H4 (cell line): ENCODE measurements at regions not wholly inside any gene's neighbourhood (a gene's known extent, or its start where the extent isn't known, plus 50 kb on each side); places are given as distances from the start of the nearest gene placed in this dataset.

Experiments
- DNase-seq: peaks from one replicate; pipeline ENCODE4 v3.0.0-alpha.2; 2015; ENCODE audit warnings: low spot score

DNA sequence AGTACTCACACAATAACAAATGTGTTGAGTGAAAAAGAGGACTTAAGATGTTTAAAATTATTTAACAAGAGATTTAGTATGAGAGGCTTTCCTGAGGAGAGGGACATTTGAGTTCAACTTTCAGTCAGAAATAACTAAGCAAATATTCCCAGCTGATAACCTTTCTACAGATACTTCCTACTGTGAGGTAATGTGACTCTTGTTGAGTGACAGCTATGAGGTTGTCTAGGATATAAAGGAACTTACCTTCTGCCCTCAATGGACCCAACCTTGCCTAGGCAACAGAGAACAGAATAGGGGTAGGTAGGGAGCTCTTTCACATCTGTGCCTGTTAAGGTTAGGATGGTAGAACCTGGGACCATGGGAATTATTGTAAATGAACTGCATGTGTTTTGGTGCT is 54.7 kb downstream of the GLUD2 start:
- no peak for DNase-seq

DNA sequence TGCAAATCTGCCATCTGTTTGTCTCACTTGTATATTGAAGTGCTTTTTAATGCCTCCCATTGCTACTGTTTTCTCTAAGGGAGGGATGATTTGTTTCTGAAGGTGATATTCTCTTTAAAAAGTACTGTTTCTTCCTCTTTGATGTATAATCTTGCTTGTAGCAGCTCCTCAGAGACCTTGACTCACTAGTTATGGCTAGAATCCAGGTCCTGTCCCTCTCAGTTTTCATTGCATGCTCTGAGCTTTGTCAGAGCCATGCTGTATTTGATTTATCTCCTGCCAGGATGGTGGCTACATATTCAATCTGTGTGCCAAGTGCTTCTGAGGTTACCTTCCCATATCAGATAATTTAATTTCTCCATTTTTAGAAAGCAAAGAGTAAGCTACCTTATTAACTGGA is 56.0 kb downstream of the GLUD2 start:
- no peak for DNase-seq

DNA sequence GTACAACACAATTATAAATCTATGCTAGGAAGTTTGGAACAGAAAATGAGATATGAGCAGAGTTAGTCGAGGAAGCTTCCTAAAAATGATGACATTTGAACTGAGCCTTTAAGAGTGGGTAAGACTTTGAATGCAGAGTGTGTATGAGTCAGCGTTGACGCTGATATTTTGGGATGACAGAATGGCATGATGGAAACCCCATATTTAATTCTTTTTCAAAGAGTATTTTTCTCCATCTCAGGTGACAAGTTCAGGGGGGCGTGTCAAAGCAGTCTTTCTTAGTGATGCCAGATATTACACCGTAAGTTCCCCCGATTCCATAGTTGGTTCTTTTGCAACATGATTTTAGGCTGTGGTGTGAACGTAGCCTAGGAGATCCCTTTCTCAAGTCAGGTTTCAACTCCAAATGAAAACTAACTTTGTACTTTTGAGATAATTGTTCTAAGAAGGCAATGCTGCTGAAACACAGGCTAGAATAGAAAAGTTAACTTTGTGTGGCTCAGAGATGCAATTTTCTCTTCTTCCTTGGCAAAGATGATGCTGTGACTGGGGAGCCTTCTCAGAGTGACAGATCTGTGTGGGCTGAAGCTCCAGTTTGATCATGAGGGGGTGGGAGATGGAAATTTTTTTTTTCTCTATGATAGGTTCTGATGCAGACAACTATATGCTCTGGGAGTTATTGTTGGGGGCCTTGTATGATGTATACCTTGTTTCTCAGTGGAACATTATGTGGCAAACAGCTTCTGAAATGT is 59.2 kb downstream of the GLUD2 start:
- DNase-seq = no peak

DNA sequence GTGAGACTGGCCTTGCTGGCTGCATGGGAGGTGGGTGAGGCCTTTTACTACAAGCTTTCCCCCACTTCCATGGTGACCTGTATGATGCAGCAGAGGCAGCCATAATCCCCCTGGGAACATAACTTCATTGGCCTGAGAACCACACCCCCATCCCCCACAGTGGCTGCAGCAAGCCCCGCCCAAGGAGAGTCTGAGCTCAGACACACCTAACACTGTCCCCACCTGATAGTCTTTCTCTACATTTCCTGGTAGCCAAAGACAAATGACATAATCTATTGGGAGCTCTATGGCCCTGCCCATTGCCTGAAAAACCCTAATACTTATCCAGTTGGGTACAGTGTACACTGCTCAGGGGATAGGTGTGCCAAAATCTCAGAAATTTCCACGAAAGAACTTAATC is 62.6 kb downstream of the GLUD2 start:
- no peak for DNase-seq

DNA sequence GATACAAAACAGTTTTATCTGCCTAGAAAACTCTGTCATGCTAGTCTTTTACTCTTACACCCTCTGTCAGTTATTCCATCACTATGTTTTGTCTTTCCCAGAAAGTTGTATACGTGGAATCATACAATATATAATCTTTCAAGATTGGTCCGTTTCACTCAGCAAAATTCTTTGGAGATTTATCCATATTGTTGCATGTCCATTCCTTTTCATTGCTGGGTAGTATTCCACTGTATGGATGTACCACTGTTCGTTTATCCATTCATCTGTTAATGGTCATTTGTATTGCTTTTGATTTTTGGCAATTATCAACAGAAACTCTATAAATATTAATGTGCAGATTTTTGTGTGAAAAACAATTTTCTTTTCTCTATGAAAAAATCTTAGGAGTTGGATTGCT is 63.1 kb downstream of the GLUD2 start:
- no peak for DNase-seq

DNA sequence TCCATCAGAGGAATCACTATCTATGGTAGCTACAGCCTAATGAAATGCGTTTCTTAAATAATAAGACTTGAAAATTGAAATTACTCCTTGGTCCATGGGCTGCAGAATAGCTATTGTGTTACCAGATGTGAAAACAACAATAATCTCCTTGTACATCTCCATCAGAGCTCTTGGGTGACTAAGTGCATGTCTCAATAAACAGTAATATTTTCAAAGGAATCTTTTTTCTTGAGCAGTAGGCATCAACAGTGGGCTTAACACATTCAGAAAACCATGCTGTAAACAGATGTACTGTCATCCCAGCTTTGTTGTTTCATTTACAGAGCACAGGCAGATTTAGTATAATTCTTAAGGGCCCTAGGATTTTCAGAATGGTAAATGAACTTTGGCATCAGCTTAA is 67.3 kb downstream of the GLUD2 start:
- no peak for DNase-seq

DNA sequence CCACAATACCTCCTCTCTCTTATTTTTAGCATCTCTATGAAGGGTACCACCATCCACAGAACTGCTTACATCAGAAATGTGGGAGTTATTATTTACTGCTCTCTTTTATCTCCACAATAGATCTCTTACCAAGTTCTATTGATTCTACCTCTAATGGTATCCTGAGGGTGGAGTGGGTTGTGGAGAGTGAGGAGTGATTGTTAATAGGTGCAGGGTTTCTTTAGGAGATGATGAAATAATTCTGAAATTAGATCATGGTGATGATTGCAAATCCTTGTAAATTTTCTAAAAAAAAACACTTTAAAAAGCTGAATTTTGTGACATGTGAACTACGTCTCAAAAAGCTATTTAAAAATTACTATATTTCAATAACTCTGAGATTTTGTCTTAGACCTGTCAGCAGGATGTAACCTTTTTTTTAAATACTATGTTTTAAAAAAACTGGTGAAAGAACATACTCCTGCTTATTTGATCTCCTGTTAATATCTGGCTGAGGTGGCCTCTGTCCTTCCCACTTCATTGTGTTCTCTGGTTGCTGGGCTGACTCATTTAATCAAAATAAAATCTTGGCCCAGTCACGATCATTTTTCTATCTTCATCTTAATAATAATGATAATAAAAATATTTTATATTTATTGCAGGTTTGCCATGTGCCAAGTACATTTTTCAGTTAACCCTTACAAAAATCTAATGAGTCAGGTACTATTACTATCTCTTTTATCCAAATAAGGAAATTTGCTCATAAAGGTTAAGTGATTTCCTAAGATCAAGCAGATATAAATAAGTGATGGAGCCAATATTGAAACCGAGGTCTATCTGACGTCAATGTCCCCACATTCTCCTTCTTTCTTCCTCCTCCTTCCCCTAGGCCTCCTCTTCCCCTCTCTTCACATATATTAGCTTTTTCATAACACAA is 73.5 kb downstream of the GLUD2 start:
- no peak for DNase-seq

DNA sequence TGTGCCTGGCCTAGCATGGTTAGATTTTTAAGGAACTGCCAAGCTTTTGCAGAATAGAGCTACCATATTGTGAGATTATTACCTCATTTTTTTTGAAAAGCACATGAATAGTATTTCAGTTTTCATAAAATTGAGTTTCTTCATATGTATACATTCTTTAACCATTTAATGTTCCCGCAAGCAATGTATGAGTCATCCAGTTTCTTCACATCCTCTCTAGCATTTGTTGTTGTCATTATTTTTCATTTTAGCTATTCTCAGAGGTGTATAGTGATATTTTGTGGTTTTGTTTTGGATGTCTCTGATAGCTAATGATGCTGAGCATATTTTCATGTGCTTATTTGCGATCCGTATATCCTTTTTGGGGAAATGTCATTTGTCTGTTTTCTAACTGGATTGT is 74.9 kb downstream of the GLUD2 start:
- DNase-seq = no peak

DNA sequence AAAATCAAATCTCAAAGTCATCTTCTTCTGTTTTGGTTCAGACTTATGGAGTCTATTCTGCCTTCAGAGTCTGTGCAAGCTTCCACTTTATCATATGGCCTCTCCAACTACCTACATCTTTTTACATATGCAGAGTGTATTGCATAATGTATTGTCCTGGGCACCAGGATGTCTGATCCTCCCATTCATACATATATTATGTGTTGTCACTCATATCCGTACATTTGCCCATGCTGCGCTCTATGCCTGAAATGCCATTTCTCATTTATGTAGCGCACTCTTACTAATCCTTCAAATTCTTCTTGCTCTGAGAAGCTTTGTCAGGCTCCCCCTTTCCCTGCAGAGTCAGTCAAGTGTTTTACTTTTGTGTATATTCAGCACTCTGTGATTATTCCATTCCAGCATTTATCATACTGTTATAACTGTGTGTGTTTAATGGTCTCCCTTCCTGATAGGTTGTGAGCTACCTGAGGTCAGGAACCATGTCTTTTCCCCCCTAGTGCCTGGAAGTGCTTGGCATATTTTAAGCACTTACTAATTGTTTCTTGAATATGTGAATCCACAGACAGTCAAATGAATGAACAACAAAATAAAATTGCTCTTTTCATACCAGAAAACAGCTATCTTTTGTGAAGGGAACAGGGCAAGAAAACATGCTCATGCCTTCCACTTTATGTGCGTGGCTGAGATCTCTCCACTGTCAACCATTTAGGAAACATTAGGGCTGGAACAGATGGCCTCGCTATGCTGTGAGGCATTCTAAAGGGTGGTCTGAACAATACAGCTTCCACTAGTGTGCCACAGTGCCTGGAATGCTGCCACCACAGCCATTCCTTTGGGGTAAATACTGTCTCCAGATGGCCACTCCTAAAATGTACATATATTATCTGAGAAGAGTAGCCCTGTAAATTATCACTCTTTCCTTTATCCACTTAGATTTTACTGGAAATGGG is 81.8 kb downstream of the GLUD2 start:
- DNase-seq = no peak

DNA sequence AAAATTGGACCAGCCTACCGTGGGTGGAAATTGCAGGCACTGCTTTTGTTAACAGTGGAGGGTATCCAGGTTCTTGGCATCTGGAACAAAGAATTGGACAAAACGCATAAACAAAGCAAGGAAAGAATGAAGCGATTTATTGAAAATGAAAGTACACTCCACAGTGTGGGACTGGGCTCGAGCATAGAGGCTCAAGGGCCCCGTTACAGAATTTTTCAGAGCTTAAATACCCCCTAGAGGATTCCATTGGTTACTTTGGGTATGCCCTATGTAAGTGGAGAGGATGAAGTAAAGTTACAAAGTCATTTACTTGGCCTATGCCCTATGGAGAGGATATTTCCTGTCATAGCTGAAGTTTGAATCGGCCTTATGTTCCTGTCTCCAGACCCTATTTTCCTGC is 85.3 kb downstream of the GLUD2 start:
- no peak for DNase-seq

DNA sequence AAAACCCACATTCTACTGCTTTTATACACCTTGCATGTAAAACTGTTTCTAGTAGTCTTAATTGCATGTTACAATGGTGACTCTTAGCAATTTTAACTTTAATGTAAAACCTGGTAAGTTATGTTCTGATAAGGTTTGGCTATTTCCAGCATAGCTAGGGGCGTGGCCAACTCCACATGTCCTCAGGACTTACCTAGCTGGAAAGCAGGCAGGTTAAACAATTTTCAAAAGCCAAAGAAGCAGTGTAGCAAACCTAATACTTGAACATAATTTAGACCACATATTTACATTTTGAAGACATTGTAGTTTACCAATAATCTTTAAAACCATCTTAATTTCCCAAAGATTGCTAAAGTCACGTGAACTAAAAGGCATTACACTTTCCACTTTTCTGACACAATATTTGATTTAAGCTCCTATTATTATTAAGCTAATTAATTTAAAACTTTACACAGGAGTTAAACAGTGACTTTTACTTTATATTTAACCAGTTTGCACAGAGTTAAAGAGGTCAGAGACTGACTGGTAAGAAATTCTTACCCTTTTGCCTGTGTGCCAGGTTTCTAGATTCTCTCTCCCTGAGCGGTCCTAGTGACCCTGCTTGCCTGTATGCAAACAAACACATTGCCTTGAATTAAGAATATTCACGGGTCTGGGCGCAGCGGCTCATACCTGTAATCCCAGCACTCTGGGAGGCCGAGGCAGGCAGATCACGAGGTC is 88.2 kb downstream of the GLUD2 start:
- DNase-seq = no peak

DNA sequence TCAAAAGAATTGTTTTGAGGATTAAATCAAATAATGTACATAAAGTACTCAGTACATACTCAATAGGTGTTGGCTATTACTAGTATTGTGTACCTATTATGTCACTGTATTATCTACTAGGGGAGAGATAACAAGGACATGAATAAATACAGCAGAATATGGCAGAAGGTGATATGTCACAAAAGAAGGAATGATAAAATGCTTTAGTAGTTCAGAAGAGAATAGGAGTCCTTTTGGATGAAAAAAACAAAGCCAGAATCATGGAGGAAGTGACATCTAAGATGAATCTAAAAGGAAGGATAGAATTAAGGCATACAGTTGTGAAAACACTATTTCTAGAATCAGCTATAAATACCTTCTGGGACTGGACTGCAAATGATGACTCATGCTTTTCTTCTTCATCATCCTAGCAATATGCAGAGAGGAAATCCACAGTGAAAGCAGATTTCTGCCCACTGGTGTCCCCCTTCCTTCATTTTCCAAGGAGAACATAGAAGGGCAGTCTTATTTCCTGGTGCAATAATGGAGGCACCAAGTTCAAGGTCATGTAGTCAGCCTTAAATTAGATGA is 98.7 kb downstream of the GLUD2 start:
- DNase-seq = no peak

DNA sequence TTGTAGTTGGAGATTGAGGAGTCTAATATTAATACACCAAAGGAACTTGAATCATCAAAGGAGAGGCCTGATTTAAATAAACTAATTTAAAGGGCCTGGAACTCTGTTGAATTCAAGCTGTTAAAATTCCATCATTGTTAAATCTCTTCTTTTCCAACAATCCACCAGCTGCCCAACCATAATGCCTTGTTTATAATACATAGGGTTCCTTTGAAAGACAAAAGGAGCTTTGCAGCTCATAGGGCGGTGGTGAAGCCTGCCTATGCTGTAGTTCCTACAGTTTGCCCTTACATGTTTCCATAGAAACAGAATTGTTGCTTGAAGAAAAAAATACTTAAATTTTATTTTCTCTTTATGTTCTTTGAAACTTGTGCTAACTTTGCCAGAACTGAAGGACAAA is 102.8 kb downstream of the GLUD2 start:
- no peak for DNase-seq

DNA sequence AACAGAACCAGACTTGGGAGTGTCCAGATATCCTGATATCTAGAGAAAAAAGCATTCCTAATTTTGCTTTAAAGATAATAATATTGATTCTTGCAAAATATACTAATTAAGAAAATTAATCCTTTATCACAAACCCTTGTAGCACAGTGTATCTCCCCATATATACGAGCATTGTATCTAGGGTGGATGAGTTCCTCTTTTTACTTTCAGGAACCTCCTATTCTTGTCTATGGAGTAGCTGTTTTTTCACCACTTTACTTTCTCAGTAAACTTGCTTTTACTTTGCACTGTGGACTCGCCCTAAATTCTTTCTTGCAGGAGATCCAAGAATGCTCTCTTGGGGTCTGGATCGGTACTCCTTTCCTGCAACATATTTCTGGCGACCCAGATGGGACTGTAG is 103.9 kb downstream of the GLUD2 start:
- DNase-seq = no peak

DNA sequence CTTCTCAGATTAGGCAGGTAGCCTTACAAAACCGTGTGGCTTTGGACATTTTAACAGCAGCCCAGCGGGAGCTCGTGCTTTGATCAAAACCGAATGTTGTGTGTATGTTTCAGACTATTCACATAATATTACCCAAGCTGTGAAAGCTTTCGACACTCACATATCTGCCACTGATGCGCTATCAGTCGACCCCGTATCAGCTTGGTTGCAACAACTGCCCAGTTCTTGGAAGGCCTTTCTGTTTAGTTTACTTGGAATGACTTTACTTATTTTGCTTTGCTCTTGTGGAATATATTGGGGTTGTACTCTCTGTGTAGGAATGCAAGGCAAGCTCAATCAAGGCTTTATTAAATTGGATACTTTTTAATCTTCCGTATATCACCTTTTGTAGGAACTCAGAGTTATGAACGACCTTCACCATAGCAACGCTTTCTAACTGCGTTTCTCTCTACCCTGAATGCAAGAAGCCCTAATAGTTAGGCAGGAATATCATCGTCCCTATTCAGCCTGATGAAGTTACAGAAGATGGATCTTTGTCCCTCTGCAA is 107.5 kb downstream of the GLUD2 start:
- no peak for DNase-seq

DNA sequence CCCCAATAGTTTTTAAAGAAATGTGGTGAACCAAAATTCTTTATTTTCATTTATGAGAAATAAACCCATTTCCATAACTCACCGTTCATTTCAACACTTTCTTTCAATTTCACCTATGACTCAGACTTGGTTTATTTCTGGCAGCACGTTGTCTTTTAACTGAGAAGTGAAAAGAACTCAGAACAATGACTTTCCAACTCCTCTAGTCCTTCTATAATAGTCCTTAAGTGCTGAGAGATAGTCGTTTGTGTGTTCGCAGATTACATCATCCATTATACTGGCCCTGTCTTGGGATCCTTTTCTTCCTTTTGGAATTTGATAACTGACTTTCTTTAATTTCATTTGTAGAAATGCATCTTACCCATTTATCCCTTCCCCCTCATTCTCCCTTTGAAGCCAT is 113.6 kb downstream of the GLUD2 start:
- DNase-seq = peak; percentile 8

DNA sequence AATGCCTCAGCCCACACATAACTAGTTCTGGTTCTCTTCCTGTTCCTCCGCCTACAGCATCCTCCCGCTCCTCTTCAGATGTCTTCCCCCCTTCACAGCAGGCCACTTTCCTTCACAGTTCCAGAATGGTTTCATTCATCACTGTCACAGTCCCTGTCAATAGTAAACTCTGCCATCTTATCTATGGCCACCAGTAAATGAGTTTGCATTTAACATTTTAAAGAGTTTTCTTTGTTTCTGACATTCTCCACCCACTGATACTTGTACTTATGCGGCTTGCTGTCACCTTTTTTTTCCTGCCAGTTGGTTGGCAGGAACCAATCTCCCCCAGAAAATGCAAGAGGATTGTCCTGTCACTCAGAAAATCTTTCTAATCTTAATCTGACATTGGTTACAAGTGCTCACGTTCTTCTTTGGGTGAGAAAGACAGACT is 114.1 kb downstream of the GLUD2 start:
- no peak for DNase-seq

DNA sequence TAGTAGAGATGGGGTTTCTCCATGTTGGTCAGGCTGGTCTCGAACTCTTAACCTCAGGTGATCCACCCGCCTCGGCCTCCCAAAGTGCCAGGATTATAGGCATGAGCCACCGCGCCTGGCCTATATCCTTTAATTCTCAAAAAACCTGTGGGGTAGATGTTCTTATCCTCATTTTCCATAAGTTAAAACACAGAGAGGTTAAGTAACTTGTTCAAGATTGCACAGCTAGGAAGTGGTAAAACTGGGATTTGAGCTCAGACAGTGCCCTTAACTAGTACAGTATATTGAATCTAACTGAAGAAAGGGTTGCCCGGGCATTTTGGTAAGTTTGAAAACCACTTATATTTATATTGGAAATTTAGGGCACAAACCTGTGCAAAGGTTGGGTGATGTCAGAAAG is 116.0 kb downstream of the GLUD2 start:
- DNase-seq = no peak

DNA sequence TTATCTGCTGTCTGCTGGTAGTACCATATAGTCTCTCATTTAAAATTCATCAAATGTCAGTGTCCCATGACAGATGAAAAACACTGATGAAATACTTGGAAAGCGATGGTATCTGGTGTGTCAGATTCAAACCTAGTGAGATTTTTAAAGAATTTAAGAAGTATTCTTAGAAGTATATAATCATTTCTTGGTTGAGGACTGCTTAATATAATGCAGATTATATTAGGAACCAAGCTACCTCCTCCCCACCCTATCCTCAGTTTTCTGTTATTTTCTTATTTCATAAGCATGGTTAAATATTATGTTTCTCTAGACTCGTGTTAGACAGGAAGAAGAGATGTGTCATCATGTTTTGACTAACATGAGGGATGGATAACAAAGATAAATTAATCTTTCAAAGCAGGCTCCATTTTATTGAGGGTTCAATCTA is 118.5 kb downstream of the GLUD2 start:
- DNase-seq = no peak
